Ishikawa (cell line): ENCODE measurements at regions not wholly inside any gene's neighbourhood (a gene's known extent, or its start where the extent isn't known, plus 50 kb on each side); places are given as distances from the start of the nearest gene placed in this dataset.

ENCODE experiments used
- CEBPB ChIP-seq: IDR thresholded peaks from 2 replicates; pipeline ENCODE4 v1.6.1; 2012
- EP300 ChIP-seq: IDR thresholded peaks from 2 replicates; pipeline ENCODE4 v1.6.1; 2012; ENCODE audit warnings: borderline replicate concordance
- FOXM1 ChIP-seq: IDR thresholded peaks from 2 replicates; pipeline ENCODE4 v1.6.1; 2012; ENCODE audit warnings: low read depth, borderline replicate concordance
- NFIC ChIP-seq: IDR thresholded peaks from 2 replicates; pipeline ENCODE4 v1.6.1; 2012
- RAD21 ChIP-seq: IDR thresholded peaks from 2 replicates; pipeline ENCODE4 v1.6.1; 2012; ENCODE audit warnings: low read depth
- TAF1 ChIP-seq: IDR thresholded peaks from 2 replicates; pipeline ENCODE4 v1.6.1; 2012; ENCODE audit warnings: low read depth, mild to moderate bottlenecking
- TCF12 ChIP-seq: IDR thresholded peaks from 2 replicates; pipeline ENCODE4 v1.6.1; 2012; ENCODE audit warnings: low read depth
- TEAD4 ChIP-seq: IDR thresholded peaks from 2 replicates; pipeline ENCODE4 v1.6.1; 2012
- USF1 ChIP-seq: IDR thresholded peaks from 2 replicates; pipeline ENCODE4 v1.6.1; 2012
- YY1 ChIP-seq: IDR thresholded peaks from 2 replicates; pipeline ENCODE4 v1.6.1; 2012; ENCODE audit warnings: low read depth
- TF ChIP-seq, protein P1 (sequence below): IDR thresholded peaks from 2 replicates; pipeline ENCODE4 v1.6.1; 2012; ENCODE audit warnings: low read depth, mild to moderate bottlenecking
- TF ChIP-seq, protein P2 (sequence below): IDR thresholded peaks from 2 replicates; pipeline ENCODE4 v1.6.1; 2012

GRCh38 chr6:125596020-125596419 lies 153.4 kb upstream of the HEY2 start:
- no peak for TF ChIP-seq NFIC
- no peak for TF ChIP-seq RAD21
- no peak for TF ChIP-seq USF1
- TF ChIP-seq, protein P1, sequence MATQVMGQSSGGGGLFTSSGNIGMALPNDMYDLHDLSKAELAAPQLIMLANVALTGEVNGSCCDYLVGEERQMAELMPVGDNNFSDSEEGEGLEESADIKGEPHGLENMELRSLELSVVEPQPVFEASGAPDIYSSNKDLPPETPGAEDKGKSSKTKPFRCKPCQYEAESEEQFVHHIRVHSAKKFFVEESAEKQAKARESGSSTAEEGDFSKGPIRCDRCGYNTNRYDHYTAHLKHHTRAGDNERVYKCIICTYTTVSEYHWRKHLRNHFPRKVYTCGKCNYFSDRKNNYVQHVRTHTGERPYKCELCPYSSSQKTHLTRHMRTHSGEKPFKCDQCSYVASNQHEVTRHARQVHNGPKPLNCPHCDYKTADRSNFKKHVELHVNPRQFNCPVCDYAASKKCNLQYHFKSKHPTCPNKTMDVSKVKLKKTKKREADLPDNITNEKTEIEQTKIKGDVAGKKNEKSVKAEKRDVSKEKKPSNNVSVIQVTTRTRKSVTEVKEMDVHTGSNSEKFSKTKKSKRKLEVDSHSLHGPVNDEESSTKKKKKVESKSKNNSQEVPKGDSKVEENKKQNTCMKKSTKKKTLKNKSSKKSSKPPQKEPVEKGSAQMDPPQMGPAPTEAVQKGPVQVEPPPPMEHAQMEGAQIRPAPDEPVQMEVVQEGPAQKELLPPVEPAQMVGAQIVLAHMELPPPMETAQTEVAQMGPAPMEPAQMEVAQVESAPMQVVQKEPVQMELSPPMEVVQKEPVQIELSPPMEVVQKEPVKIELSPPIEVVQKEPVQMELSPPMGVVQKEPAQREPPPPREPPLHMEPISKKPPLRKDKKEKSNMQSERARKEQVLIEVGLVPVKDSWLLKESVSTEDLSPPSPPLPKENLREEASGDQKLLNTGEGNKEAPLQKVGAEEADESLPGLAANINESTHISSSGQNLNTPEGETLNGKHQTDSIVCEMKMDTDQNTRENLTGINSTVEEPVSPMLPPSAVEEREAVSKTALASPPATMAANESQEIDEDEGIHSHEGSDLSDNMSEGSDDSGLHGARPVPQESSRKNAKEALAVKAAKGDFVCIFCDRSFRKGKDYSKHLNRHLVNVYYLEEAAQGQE = no peak
- TF ChIP-seq TEAD4 = no peak
- no peak for TF ChIP-seq EP300
- TF ChIP-seq FOXM1 = no peak
- TF ChIP-seq CEBPB = no peak
- no peak for TF ChIP-seq YY1
- TF ChIP-seq, protein P2, sequence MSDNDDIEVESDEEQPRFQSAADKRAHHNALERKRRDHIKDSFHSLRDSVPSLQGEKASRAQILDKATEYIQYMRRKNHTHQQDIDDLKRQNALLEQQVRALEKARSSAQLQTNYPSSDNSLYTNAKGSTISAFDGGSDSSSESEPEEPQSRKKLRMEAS = no peak
- TF ChIP-seq TCF12 = no peak
- TF ChIP-seq TAF1 = no peak
